ENCODE measurements at regions not wholly inside any gene's neighbourhood (a gene's known extent, or its start where the extent isn't known, plus 50 kb on each side); places are given as distances from the start of the nearest gene placed in this dataset.

DNA sequence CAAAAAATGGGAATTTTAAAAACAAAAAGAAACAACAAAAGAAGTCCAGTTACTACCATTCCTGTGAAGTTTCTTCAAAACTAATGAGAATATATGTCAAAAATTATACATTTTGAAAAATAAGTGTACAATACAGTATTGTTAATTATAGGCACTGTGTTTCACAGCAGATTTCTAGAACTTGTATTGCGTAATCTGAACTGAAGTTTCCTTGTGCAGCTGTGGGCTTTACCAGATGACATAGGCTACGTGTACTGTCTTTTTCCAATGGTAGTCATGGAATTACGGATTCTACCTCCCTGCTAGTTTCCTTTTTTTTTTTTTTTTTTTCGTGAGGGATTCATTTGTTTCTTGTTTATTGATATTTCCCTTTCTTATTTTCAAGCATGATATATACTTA, 113.8 kb upstream of the GABRA2 start:
- no peaks in the 10 kb centered on the region for H3K9me3 ChIP-seq (ENCODE audit: control insufficient read depth, low read length)
- H2AK5ac ChIP-seq (ENCODE audit: low read length, severe bottlenecking): no peak overlapping the region
- H3K4me2 ChIP-seq (ENCODE audit: low read length, poor library complexity, severe bottlenecking): no peak overlapping the region
- WGBS: 57% methylated on average over 3 of the region's 4 CpGs
- no peak overlapping the region for H2BK12ac ChIP-seq (ENCODE audit: low read length in 2 of 2)
- H4K8ac ChIP-seq (ENCODE audit: low read length): no peak overlapping the region
- H2BK120ac ChIP-seq (ENCODE audit: low read depth, low read length): no peak overlapping the region
- no peaks in the 10 kb centered on the region for H3K4me1 ChIP-seq (ENCODE audit: control insufficient read depth, insufficient read depth, low read depth, low read length)
- no peak overlapping the region for H3K14ac ChIP-seq (ENCODE audit: low read length in 2 of 2)
- peak; percentile 56 for DNase-seq
- no peak overlapping the region for H2BK5ac ChIP-seq (ENCODE audit: low read depth, low read length, poor library complexity, severe bottlenecking)
- no peaks in the 10 kb centered on the region for H3K36me3 ChIP-seq (ENCODE audit: control insufficient read depth in 1 of 2, insufficient read depth in 2 of 2, low read depth in 1 of 2, low read length in 2 of 2)
- H3K4ac ChIP-seq (ENCODE audit: low read depth in 1 of 2, low read length in 2 of 2): no peak overlapping the region
- no peak overlapping the region for H4K91ac ChIP-seq (ENCODE audit: low read length)
- no peak overlapping the region for H3K9ac ChIP-seq (ENCODE audit: low read length)
- H3K18ac ChIP-seq (ENCODE audit: low read depth in 1 of 2, low read length in 2 of 2): no peak overlapping the region
- H2AFZ ChIP-seq (ENCODE audit: low read depth, low read length): no peak overlapping the region
- H3K4me3 ChIP-seq (ENCODE audit: insufficient read depth in 1 of 2, low read depth in 1 of 2, low read length in 2 of 2): no peak overlapping the region
- H2BK15ac ChIP-seq (ENCODE audit: low read depth, poor library complexity, severe bottlenecking): no peak overlapping the region
- H3K27ac ChIP-seq (ENCODE audit: low read length, poor library complexity, severe bottlenecking): no peak overlapping the region
- H3K23ac ChIP-seq (ENCODE audit: low read length in 2 of 2): no peak overlapping the region
- H3K27me3 ChIP-seq (ENCODE audit: control insufficient read depth in 1 of 2, insufficient read depth in 1 of 2, low read length in 2 of 2): no peaks in the 10 kb centered on the region
- H3K79me1 ChIP-seq (replicated peaks; ENCODE audit: low read length, poor library complexity, severe bottlenecking): no peaks in the 10 kb centered on the region

DNA sequence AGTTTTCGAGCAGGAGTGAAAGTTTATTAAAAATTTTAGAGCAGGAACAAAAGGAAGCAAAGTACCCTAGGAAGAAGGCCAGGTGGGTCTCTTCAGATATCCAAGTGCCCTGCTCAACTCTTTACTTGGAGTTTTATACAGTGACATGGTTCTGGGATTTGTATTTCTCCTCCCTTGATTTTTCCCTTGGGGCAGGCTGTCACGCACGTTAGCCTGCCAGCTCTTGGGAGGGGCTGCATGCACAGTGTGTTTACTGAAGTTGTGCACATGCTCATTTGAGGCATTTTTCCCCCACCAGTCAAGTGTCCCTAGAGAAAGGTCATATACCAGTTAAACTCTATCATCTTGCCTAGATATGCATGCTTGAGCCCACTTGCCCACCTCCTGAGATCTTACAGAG, 102.5 kb upstream of the GABRA2 start:
- Histone ChIP-seq H3K27ac (ENCODE audit: low read length, poor library complexity, severe bottlenecking) (no peak overlapping the region), H3K9me3 (ENCODE audit: control insufficient read depth, low read length) (no peaks in the 10 kb centered on the region), H3K4me3 (ENCODE audit: insufficient read depth in 1 of 2, low read depth in 1 of 2, low read length in 2 of 2) (no peak overlapping the region), H3K4ac (ENCODE audit: low read depth in 1 of 2, low read length in 2 of 2) (no peak overlapping the region), H2BK12ac (ENCODE audit: low read length in 2 of 2) (no peak overlapping the region), H2BK5ac (ENCODE audit: low read depth, low read length, poor library complexity, severe bottlenecking) (no peak overlapping the region), H2AK5ac (ENCODE audit: low read length, severe bottlenecking) (no peak overlapping the region), H3K36me3 (ENCODE audit: control insufficient read depth in 1 of 2, insufficient read depth in 2 of 2, low read depth in 1 of 2, low read length in 2 of 2) (no peaks in the 10 kb centered on the region), H3K18ac (ENCODE audit: low read depth in 1 of 2, low read length in 2 of 2) (no peak overlapping the region), H3K14ac (ENCODE audit: low read length in 2 of 2) (no peak overlapping the region), H3K27me3 (ENCODE audit: control insufficient read depth in 1 of 2, insufficient read depth in 1 of 2, low read length in 2 of 2) (no peaks in the 10 kb centered on the region), H3K4me2 (ENCODE audit: low read length, poor library complexity, severe bottlenecking) (no peak overlapping the region), H3K23ac (ENCODE audit: low read length in 2 of 2) (no peak overlapping the region), H4K8ac (ENCODE audit: low read length) (no peak overlapping the region), H4K91ac (ENCODE audit: low read length) (no peak overlapping the region), H2AFZ (ENCODE audit: low read depth, low read length) (no peak overlapping the region), H3K79me1 (replicated peaks; ENCODE audit: low read length, poor library complexity, severe bottlenecking) (no peaks in the 10 kb centered on the region), H3K4me1 (ENCODE audit: control insufficient read depth, insufficient read depth, low read depth, low read length) (no peaks in the 10 kb centered on the region), H2BK120ac (ENCODE audit: low read depth, low read length) (no peak overlapping the region), H3K9ac (ENCODE audit: low read length) (no peak overlapping the region), H2BK15ac (ENCODE audit: low read depth, poor library complexity, severe bottlenecking) (no peak overlapping the region)
- 30% methylated on average over 3 of the region's 3 CpGs for WGBS
- DNase-seq: no peak

DNA sequence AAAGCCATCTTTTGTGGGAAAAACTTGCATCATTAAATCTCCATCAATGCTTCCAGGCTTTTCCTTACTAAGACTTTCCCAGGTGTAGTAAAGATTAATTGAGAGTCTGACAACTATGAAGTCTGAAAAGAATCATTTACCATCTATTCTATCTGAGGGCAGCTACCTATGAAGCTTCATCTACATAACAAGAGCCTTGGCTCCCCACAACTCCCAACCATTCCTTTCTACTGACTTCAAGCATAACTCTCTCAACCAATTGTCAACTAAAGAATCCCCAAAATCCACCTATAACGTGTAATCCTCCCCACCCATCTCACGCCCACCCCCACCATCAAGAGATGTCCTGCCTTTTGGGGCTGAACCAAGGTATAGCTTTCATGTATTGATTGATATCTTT, 101.5 kb upstream of the GABRA2 start:
- Histone ChIP-seq H3K79me1 (replicated peaks; ENCODE audit: low read length, poor library complexity, severe bottlenecking) (no peaks in the 10 kb centered on the region), H2BK12ac (ENCODE audit: low read length in 2 of 2) (no peak overlapping the region), H3K4me3 (ENCODE audit: insufficient read depth in 1 of 2, low read depth in 1 of 2, low read length in 2 of 2) (no peak overlapping the region), H3K27ac (ENCODE audit: low read length, poor library complexity, severe bottlenecking) (no peak overlapping the region), H3K9me3 (ENCODE audit: control insufficient read depth, low read length) (no peaks in the 10 kb centered on the region), H3K9ac (ENCODE audit: low read length) (no peak overlapping the region), H3K36me3 (ENCODE audit: control insufficient read depth in 1 of 2, insufficient read depth in 2 of 2, low read depth in 1 of 2, low read length in 2 of 2) (no peaks in the 10 kb centered on the region), H2BK120ac (ENCODE audit: low read depth, low read length) (no peak overlapping the region), H2BK15ac (ENCODE audit: low read depth, poor library complexity, severe bottlenecking) (no peak overlapping the region), H4K91ac (ENCODE audit: low read length) (no peak overlapping the region), H3K18ac (ENCODE audit: low read depth in 1 of 2, low read length in 2 of 2) (no peak overlapping the region), H3K23ac (ENCODE audit: low read length in 2 of 2) (no peak overlapping the region), H2AFZ (ENCODE audit: low read depth, low read length) (no peak overlapping the region), H3K4ac (ENCODE audit: low read depth in 1 of 2, low read length in 2 of 2) (no peak overlapping the region), H3K27me3 (ENCODE audit: control insufficient read depth in 1 of 2, insufficient read depth in 1 of 2, low read length in 2 of 2) (no peaks in the 10 kb centered on the region), H2AK5ac (ENCODE audit: low read length, severe bottlenecking) (no peak overlapping the region), H4K8ac (ENCODE audit: low read length) (no peak overlapping the region), H3K4me2 (ENCODE audit: low read length, poor library complexity, severe bottlenecking) (no peak overlapping the region), H3K14ac (ENCODE audit: low read length in 2 of 2) (no peak overlapping the region), H2BK5ac (ENCODE audit: low read depth, low read length, poor library complexity, severe bottlenecking) (no peak overlapping the region), H3K4me1 (ENCODE audit: control insufficient read depth, insufficient read depth, low read depth, low read length) (no peaks in the 10 kb centered on the region)
- WGBS: 51% methylated on average over 2 of the region's 2 CpGs
- DNase-seq: no peak

DNA sequence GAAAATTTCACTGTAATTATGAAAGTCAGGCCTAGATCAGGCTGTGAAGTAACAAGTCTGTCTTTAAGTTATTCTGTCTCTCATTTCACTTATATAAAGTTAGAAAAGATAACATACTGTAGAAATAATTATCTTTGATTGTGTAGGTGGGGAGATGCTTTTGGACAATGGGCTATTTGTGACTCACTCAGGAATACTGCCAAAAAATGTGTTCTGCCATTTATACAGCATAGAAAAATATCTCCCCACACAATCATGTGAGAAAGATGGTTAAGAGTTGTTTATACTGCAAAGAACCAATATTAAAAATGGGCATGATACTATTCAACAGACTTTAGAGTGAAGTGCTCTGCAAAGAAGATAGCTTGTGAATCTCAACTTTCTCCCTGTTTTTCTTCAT, 95.0 kb upstream of the GABRA2 start:
- Histone ChIP-seq H4K91ac (ENCODE audit: low read length) (no peak overlapping the region), H3K27me3 (ENCODE audit: control insufficient read depth in 1 of 2, insufficient read depth in 1 of 2, low read length in 2 of 2) (no peaks in the 10 kb centered on the region), H3K14ac (ENCODE audit: low read length in 2 of 2) (no peak overlapping the region), H2BK5ac (ENCODE audit: low read depth, low read length, poor library complexity, severe bottlenecking) (no peak overlapping the region), H3K79me1 (replicated peaks; ENCODE audit: low read length, poor library complexity, severe bottlenecking) (no peaks in the 10 kb centered on the region), H3K4me2 (ENCODE audit: low read length, poor library complexity, severe bottlenecking) (no peak overlapping the region), H2AK5ac (ENCODE audit: low read length, severe bottlenecking) (no peak overlapping the region), H2AFZ (ENCODE audit: low read depth, low read length) (no peak overlapping the region), H3K18ac (ENCODE audit: low read depth in 1 of 2, low read length in 2 of 2) (no peak overlapping the region), H2BK12ac (ENCODE audit: low read length in 2 of 2) (no peak overlapping the region), H3K9ac (ENCODE audit: low read length) (no peak overlapping the region), H2BK15ac (ENCODE audit: low read depth, poor library complexity, severe bottlenecking) (no peak overlapping the region), H3K4me1 (ENCODE audit: control insufficient read depth, insufficient read depth, low read depth, low read length) (no peaks in the 10 kb centered on the region), H3K4ac (ENCODE audit: low read depth in 1 of 2, low read length in 2 of 2) (no peak overlapping the region), H4K8ac (ENCODE audit: low read length) (no peak overlapping the region), H3K4me3 (ENCODE audit: insufficient read depth in 1 of 2, low read depth in 1 of 2, low read length in 2 of 2) (no peak overlapping the region), H3K36me3 (ENCODE audit: control insufficient read depth in 1 of 2, insufficient read depth in 2 of 2, low read depth in 1 of 2, low read length in 2 of 2) (no peaks in the 10 kb centered on the region), H3K9me3 (ENCODE audit: control insufficient read depth, low read length) (peaks cover 3% of the 10 kb centered on the region), H3K23ac (ENCODE audit: low read length in 2 of 2) (no peak overlapping the region), H3K27ac (ENCODE audit: low read length, poor library complexity, severe bottlenecking) (no peak overlapping the region), H2BK120ac (ENCODE audit: low read depth, low read length) (no peak overlapping the region)
- no peak for DNase-seq
